ENCODE measurements at regions not wholly inside any gene's neighbourhood (a gene's known extent, or its start where the extent isn't known, plus 50 kb on each side); places are given as distances from the start of the nearest gene placed in this dataset.

GRCh38 chr3:30315447-30315846 is 291.0 kb upstream of the TGFBR2 start (continued):
- no peak for TF ChIP-seq RAD21 (IDR thresholded peaks at IDR 0.05 in 1 of 2, conservative IDR thresholded peaks at IDR 0.05 in 1 of 2; ENCODE audit: low read depth in 2 of 2, low read length in 2 of 2)
- no peak for TF ChIP-seq BACH1 (IDR thresholded peaks at IDR 0.05; ENCODE audit: low read length)
- TF ChIP-seq CEBPB (IDR thresholded peaks at IDR 0.05; ENCODE audit: low read depth, low read length), result no peak
- TF ChIP-seq POLR2A (IDR thresholded peaks at IDR 0.05; ENCODE audit: control extremely low read depth in 1 of 2, low read depth in 2 of 2, low read length in 2 of 2), result no peak
